ENCODE measurements at regions not wholly inside any gene's neighbourhood (a gene's known extent, or its start where the extent isn't known, plus 50 kb on each side); places are given as distances from the start of the nearest gene placed in this dataset.

DNA sequence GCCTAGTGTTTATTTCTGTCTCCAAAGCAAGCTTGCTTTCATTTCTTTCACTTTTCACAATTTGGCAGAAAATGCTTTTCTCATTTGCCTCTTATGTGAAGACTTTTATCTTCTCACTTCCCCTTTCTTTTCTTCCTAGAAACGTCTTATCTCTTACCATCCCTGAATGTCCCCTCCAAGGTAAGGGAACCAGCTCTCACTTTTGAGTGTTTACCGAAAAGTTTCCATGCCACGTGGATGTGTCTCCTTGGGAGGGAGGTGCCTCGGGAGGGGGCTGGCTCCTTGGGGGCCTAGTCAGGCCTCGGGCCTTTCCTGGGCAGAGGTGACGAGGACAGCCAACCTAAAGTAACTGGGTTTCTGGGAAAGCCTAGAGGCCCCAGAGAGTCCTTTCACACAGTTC is 127.4 kb downstream of the CD24 start (continued):
- TF ChIP-seq, protein P1, sequence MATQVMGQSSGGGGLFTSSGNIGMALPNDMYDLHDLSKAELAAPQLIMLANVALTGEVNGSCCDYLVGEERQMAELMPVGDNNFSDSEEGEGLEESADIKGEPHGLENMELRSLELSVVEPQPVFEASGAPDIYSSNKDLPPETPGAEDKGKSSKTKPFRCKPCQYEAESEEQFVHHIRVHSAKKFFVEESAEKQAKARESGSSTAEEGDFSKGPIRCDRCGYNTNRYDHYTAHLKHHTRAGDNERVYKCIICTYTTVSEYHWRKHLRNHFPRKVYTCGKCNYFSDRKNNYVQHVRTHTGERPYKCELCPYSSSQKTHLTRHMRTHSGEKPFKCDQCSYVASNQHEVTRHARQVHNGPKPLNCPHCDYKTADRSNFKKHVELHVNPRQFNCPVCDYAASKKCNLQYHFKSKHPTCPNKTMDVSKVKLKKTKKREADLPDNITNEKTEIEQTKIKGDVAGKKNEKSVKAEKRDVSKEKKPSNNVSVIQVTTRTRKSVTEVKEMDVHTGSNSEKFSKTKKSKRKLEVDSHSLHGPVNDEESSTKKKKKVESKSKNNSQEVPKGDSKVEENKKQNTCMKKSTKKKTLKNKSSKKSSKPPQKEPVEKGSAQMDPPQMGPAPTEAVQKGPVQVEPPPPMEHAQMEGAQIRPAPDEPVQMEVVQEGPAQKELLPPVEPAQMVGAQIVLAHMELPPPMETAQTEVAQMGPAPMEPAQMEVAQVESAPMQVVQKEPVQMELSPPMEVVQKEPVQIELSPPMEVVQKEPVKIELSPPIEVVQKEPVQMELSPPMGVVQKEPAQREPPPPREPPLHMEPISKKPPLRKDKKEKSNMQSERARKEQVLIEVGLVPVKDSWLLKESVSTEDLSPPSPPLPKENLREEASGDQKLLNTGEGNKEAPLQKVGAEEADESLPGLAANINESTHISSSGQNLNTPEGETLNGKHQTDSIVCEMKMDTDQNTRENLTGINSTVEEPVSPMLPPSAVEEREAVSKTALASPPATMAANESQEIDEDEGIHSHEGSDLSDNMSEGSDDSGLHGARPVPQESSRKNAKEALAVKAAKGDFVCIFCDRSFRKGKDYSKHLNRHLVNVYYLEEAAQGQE (IDR thresholded peaks at IDR 0.05; ENCODE audit: borderline replicate concordance), result no peak; the same call in 1 of the 2 replicates
- TF ChIP-seq, protein P1 (CRISPR knock-in tag; IDR thresholded peaks at IDR 0.05; ENCODE audit: low read depth), result no peak
- TF ChIP-seq ZNF41 (CRISPR knock-in tag; conservative IDR thresholded peaks at IDR 0.05), result no peak; the same call in 1 of the 2 replicates
- TF ChIP-seq TAL1 (IDR thresholded peaks at IDR 0.05), result 0 out of 2 replicates have a peak, but pooled peaks have one; percentile 5
- TF ChIP-seq HOXB6 (CRISPR knock-in tag; IDR thresholded peaks at IDR 0.05; ENCODE audit: borderline replicate concordance), result no peak
- TF ChIP-seq GATAD2B (IDR thresholded peaks at IDR 0.05; ENCODE audit: borderline replicate concordance), result 0 out of 2 replicates have a peak, but pooled peaks have one; percentile 8
- no peak for TF ChIP-seq ZNF274 (IDR thresholded peaks at IDR 0.05; ENCODE audit: borderline replicate concordance, low read depth, low read length)
- TF ChIP-seq KDM5B (IDR thresholded peaks at IDR 0.05; ENCODE audit: insufficient replicate concordance, low read depth, low read length), result no peak
- TF ChIP-seq EP300 (IDR thresholded peaks at IDR 0.05; ENCODE audit: low read length), result peak; percentile 73
- TF ChIP-seq CAMTA2 (CRISPR knock-in tag; conservative IDR thresholded peaks at IDR 0.05), result no peak
- TF ChIP-seq ZMIZ1 (IDR thresholded peaks at IDR 0.05; ENCODE audit: low read depth in 2 of 2, low read length in 2 of 2), result no peak
- peak; percentile 82 for TF ChIP-seq EP400 (IDR thresholded peaks at IDR 0.05)
- TF ChIP-seq MTA1 (IDR thresholded peaks at IDR 0.05; ENCODE audit: borderline replicate concordance), result peak; percentile 59; the same call in 1 of the 2 replicates
- TF ChIP-seq USF1 (CRISPR knock-in tag; IDR thresholded peaks at IDR 0.05), result no peak
- TF ChIP-seq SRSF3 (IDR thresholded peaks at IDR 0.05; ENCODE audit: insufficient read depth, low read length), result no peak
- TF ChIP-seq HIVEP1 (CRISPR knock-in tag; IDR thresholded peaks at IDR 0.05), result 0 out of 2 replicates have a peak, but pooled peaks have one; percentile 2

All from K562 (cell line).